ENCODE measurements at regions not wholly inside any gene's neighbourhood (a gene's known extent, or its start where the extent isn't known, plus 50 kb on each side); places are given as distances from the start of the nearest gene placed in this dataset.
A peak's percentile ranks its signal among the peaks of the same experiment; 100 is the strongest.

- Mint-ChIP-seq H3K4me3 (no peak overlapping the region), H3K4me1 (no peaks in the 10 kb centered on the region), H3K9me3 (peaks cover 8% of the 10 kb centered on the region), H3K27ac (no peak overlapping the region), H3K36me3 (peaks cover 9% of the 10 kb centered on the region), H3K27me3 (peaks cover 2% of the 10 kb centered on the region)
- DNase-seq (no peak), ATAC-seq (ENCODE audit: low read depth) (no peak)
- POLR2A ChIA-PET, result no interaction called here
Observed at GRCh38 chr2:147568109-147568508, 276.7 kb upstream of the ACVR2A start.

DNA sequence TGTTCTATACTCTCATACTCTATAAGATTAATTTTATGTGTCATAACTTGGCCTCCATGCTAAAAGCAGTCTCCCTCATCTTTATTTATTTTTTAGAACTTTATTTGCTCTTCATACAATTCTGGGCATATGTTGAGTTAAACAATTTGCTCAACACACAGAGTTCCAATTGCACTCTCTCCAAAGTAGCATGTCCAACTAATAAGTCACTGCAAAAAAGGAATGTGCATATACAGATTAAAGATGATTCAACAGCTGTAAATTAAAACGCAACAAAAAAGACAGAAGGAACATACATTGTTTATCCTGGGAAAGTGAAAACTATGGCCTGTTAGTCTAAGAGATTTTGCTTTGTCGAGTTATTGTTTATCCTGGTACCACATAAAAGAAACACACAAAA lies 277.7 kb upstream of the ACVR2A start:
- ATAC-seq (ENCODE audit: low read depth), result no peak
- Mint-ChIP-seq H3K27ac (no peak overlapping the region), H3K36me3 (peaks cover 9% of the 10 kb centered on the region), H3K27me3 (peaks cover 2% of the 10 kb centered on the region), H3K4me1 (no peaks in the 10 kb centered on the region), H3K9me3 (peaks cover 8% of the 10 kb centered on the region), H3K4me3 (no peak overlapping the region)
- POLR2A ChIA-PET, result interaction anchor here (0.6 kb wide), 1 partner anchor 67 kb away, joined by 3 read pairs; no protein-coding TSS in a partner anchor
- DNase-seq, result no peak

DNA sequence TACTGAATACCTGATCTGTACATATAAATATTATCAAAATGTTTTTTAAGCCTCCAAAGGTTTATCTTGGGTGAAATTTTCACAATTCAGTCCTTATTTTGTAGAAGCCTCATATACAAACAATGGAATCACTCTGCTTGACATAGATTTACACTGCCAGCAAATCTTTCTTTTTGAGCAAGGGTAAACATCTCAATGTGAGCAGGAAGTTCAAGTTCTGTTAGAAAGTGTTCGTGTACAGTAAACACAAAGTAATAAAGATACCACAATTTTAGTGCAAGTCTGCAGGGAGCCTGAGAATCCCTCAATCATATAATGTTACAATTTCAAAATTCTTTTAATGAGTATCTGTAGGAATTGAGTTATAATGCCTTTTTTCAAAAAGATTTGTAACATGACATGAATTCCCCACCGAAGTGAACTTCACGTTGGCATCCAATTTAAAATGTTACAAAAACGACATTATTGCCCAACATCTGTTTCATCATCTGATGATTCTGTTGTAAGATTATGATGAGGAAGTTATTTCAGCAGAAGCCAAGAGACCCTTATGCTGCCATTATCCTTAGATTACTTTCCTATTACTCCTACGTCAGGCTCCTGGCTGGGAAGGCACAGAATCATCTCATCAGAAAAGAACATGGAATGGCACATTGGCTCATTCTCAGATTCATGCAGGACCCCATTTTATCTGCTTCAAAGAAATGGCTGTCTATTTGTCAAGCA lies 283.9 kb upstream of the ACVR2A start:
- ATAC-seq (ENCODE audit: low read depth), result no peak
- H3K27ac Mint-ChIP-seq, result no peak overlapping the region
- POLR2A ChIA-PET, result no interaction called here
- H3K9me3 Mint-ChIP-seq, result peaks cover 2% of the 10 kb centered on the region
- peaks cover 1% of the 10 kb centered on the region for H3K4me1 Mint-ChIP-seq
- H3K36me3 Mint-ChIP-seq, result peaks cover 2% of the 10 kb centered on the region
- no peak overlapping the region for H3K4me3 Mint-ChIP-seq
- DNase-seq, result no peak
- peaks cover 2% of the 10 kb centered on the region for H3K27me3 Mint-ChIP-seq

DNA sequence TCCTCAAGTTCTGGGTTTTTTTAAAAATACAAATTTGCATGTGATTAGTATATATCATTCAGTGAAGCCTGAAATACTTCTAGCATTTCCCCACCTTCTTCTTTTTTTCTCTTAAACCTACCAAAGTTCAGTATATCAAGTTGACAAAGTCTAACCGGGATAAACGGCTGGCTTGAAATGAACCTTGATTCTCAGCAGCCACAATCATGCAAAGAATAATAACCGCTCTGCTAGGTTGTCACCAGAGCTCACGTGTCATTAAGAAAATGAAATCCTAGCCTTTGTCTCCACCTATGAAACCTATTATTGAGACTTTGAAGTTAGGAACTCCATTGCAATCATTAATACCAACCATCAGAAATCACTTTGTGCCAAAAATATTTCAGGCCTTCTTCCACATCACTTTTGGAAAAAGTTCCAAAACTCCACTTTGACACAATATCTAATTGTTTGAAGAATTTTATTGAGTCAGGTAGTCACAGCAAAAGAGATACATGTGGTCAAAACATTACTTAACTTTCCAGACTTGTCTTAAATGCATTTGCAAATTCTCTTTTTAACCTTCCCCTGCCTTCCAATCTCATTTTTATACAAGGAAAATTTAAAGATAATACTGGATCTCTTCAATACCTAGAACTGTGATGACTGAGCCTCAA lies 285.6 kb upstream of the ACVR2A start:
- POLR2A ChIA-PET, result no interaction called here

GRCh38 chr2:147558620-147559019 lies 286.2 kb upstream of the ACVR2A start:
- Mint-ChIP-seq H3K4me3 (peak overlapping the region; percentile 29), H3K4me1 (peaks cover 1% of the 10 kb centered on the region), H3K9me3 (no peaks in the 10 kb centered on the region), H3K27ac (no peak overlapping the region), H3K36me3 (no peaks in the 10 kb centered on the region), H3K27me3 (peaks cover 5% of the 10 kb centered on the region)
- ATAC-seq (ENCODE audit: low read depth) (no peak), DNase-seq (no peak)
- POLR2A ChIA-PET, result no interaction called here

More for the DNA sequence above, 285.6 kb upstream of the ACVR2A start:
- peaks cover under 1% of the 10 kb centered on the region for H3K27me3 Mint-ChIP-seq
- no peak for ATAC-seq (ENCODE audit: low read depth)
- no peak overlapping the region for H3K27ac Mint-ChIP-seq
- no peaks in the 10 kb centered on the region for H3K36me3 Mint-ChIP-seq
- no peaks in the 10 kb centered on the region for H3K9me3 Mint-ChIP-seq
- H3K4me3 Mint-ChIP-seq, result no peak overlapping the region
- H3K4me1 Mint-ChIP-seq, result peaks cover 1% of the 10 kb centered on the region
- no peak for DNase-seq

DNA sequence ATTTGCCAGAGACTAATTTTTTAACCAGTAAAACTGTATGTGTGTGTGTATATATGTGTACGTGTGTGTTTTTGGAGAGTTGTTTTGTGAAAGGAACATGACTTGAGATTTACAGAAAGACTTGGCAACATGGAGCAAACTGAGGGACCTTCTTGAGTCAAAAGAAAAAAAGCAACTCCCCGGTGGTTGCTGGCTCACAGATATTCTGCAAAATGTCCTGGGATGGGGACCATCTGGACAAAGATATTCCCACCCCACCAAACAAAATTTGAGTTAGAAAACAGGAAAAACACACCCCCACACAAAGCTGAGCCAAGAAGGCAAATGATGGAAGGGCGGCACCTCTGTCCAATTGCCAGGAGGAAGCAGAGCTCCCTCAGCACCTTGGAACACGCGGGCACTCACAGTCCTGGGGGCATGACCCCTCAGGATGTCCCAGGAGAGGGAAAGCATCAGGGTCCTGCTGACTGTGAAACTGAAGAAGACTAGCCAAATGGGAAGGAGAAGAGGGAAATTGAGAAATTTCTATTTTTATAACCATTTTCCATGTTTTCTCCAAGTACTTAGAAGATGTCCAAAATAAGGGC lies 290.2 kb upstream of the ACVR2A start:
- peaks cover 1% of the 10 kb centered on the region for H3K4me1 Mint-ChIP-seq
- DNase-seq (no peak), ATAC-seq (ENCODE audit: low read depth) (no peak)
- H3K27ac Mint-ChIP-seq, result no peak overlapping the region
- H3K36me3 Mint-ChIP-seq, result no peaks in the 10 kb centered on the region
- H3K9me3 Mint-ChIP-seq, result peaks cover 3% of the 10 kb centered on the region
- peaks cover 5% of the 10 kb centered on the region for H3K27me3 Mint-ChIP-seq
- POLR2A ChIA-PET, result no interaction called here
- no peak overlapping the region for H3K4me3 Mint-ChIP-seq

DNA sequence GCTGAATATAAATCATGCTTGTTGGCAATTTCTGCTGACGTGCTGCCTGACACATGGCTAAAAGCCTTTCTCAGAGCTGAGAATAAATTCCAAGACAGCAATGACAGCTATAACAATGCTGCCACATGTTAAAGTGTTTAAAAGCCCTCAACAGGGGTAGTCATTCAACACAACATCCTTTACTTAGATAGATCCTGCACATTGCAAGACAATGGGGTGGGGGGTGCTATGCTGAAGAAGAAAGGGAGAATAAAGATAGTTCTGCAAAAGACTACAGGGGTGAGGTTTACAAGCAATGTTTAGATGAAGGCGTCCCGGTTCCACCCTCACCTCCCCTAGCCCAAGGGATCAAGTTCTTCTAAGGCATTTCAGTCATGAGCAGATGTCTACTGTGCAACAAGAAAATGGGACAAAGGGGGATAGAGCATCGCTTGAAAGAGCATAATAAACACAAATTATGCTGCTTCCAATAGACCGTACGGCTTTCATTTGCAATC lies 291.0 kb upstream of the ACVR2A start:
- Mint-ChIP-seq H3K4me3 (no peak overlapping the region), H3K27ac (no peak overlapping the region), H3K27me3 (peaks cover 5% of the 10 kb centered on the region), H3K4me1 (peaks cover 1% of the 10 kb centered on the region), H3K36me3 (no peaks in the 10 kb centered on the region), H3K9me3 (peaks cover 3% of the 10 kb centered on the region)
- POLR2A ChIA-PET, result no interaction called here
- no peak for ATAC-seq (ENCODE audit: low read depth)
- DNase-seq, result no peak

DNA sequence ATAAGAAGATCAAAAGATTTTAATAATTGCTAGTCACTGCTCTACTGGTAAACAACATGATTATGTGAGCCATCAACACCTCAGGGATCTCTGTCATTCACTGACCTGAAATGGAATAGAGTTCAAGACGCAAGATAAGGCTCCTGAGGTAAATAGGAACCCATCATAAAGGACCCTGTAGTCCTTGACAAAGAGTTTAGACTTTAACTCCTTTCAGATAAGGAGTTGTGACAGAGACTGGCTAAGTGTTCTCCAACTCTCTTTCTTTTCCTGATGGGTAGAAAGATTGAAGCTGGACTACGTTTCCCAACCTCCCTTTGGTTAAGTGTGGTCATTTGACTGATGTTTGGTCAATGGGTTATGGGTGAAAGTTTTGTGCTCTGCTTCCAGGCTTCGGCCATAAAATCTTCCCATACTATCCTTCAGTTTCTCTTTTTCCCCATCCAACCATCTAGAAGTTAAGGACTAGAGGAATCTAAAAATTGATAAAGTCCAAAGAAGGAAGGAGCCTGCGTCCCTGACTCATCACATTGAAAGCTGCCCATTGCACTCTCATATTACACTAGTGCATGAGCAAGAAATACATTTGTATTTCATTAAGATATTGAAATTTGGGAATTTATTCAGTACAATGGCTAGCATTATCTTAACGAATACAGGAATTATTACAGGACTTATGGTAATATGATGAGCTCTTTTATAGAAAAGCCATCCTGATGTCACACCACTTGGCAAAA lies 293.7 kb upstream of the ACVR2A start:
- POLR2A ChIA-PET, result no interaction called here
- H3K27me3 Mint-ChIP-seq, result peaks cover 5% of the 10 kb centered on the region
- no peak overlapping the region for H3K4me3 Mint-ChIP-seq
- ATAC-seq (ENCODE audit: low read depth), result no peak
- H3K36me3 Mint-ChIP-seq, result no peaks in the 10 kb centered on the region
- H3K27ac Mint-ChIP-seq, result no peak overlapping the region
- H3K9me3 Mint-ChIP-seq, result peaks cover 3% of the 10 kb centered on the region
- no peak for DNase-seq
- H3K4me1 Mint-ChIP-seq, result peaks cover 7% of the 10 kb centered on the region

GRCh38 chr2:147549054-147549453 lies 295.8 kb upstream of the ACVR2A start:
- Mint-ChIP-seq H3K36me3 (peaks cover 3% of the 10 kb centered on the region), H3K4me1 (peaks cover 18% of the 10 kb centered on the region), H3K9me3 (peaks cover 6% of the 10 kb centered on the region), H3K4me3 (no peak overlapping the region), H3K27me3 (peaks cover 3% of the 10 kb centered on the region), H3K27ac (no peak overlapping the region)
- DNase-seq (no peak), ATAC-seq (ENCODE audit: low read depth) (no peak)
- POLR2A ChIA-PET, result interaction anchor here (0.9 kb wide), 1 partner anchor 49 kb away, joined by 3 read pairs; no protein-coding TSS in a partner anchor

DNA sequence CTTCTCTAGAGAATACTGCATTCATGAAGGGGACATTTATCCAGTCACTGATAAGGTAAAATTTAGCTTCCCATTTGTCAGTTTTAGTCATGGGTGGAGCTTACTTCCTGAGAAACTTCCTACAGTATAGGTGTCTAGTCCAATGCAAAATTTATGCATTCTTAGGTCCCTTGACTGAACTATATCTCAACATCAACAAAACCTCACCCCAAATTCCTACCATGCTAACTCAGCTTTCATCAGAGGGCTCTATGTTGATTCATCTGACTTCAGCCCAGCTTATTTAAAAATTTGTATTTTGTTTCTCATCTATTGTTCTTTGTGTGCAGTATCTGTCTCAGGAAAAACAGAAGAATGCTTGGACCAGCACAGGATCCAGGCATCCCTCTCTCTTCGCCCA lies 296.4 kb upstream of the ACVR2A start:
- Mint-ChIP-seq H3K27me3 (no peaks in the 10 kb centered on the region), H3K27ac (no peak overlapping the region), H3K9me3 (peaks cover 6% of the 10 kb centered on the region), H3K4me3 (no peak overlapping the region), H3K36me3 (peaks cover 3% of the 10 kb centered on the region), H3K4me1 (peaks cover 18% of the 10 kb centered on the region)
- ATAC-seq (ENCODE audit: low read depth), result no peak
- POLR2A ChIA-PET, result interaction anchor here (0.9 kb wide), 1 partner anchor 48 kb away, joined by 3 read pairs; no protein-coding TSS in a partner anchor
- no peak for DNase-seq

- Mint-ChIP-seq H3K9me3 (peaks cover 9% of the 10 kb centered on the region), H3K4me3 (no peak overlapping the region), H3K27ac (no peak overlapping the region), H3K4me1 (peaks cover 18% of the 10 kb centered on the region), H3K36me3 (peaks cover 5% of the 10 kb centered on the region), H3K27me3 (no peaks in the 10 kb centered on the region)
- DNase-seq (no peak), ATAC-seq (ENCODE audit: low read depth) (no peak)
- POLR2A ChIA-PET, result no interaction called here
Observed at GRCh38 chr2:147547440-147547839, 297.4 kb upstream of the ACVR2A start.

GRCh38 chr2:147546109-147546508 lies 298.7 kb upstream of the ACVR2A start:
- Mint-ChIP-seq H3K27me3 (no peaks in the 10 kb centered on the region), H3K4me1 (peaks cover 19% of the 10 kb centered on the region), H3K27ac (peak overlapping the region; percentile 30), H3K36me3 (peaks cover 7% of the 10 kb centered on the region), H3K4me3 (peak overlapping the region; percentile 29), H3K9me3 (peaks cover 9% of the 10 kb centered on the region)
- ATAC-seq (ENCODE audit: low read depth) (no peak), DNase-seq (no peak)
- POLR2A ChIA-PET, result interaction anchor here (1.2 kb wide), 1 partner anchor 298 kb away, joined by 3 read pairs; the partner anchor contains the start of gene ACVR2A

DNA sequence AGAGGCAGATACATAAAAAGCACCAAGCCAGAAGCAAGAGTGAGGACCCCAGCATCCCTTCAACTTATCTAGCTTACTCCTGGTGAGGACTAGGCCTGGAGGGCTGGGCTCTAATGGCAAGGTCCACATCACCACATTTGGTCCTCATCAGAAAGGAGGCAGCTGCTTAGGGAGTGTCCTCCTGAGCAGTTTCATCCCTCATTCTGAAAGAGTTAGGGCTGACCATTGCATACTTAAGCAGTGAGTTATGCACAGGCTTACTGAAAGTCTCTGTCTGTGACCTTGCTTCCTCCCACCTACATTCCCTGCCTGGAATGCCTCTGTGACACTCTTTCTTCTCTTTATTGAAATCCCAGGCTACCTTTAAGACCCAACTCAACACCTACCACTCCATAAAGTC lies 301.8 kb upstream of the ACVR2A start:
- Mint-ChIP-seq H3K27me3 (no peaks in the 10 kb centered on the region), H3K9me3 (peaks cover 6% of the 10 kb centered on the region), H3K27ac (peak overlapping the region; percentile 43), H3K4me3 (no peak overlapping the region), H3K4me1 (peaks cover 18% of the 10 kb centered on the region), H3K36me3 (peaks cover 7% of the 10 kb centered on the region)
- POLR2A ChIA-PET, result no interaction called here
- ATAC-seq (ENCODE audit: low read depth), result no peak
- DNase-seq, result no peak

Data from activated naive CD8-positive, alpha-beta T cell treated with anti-CD3 and anti-CD28 coated beads, Interleukin-2, amount 10 ng/mL, durations not matched to agents 7 days and 5 days (primary cell).